GM04503 (cell line): ENCODE measurements at regions not wholly inside any gene's neighbourhood (a gene's known extent, or its start where the extent isn't known, plus 50 kb on each side); places are given as distances from the start of the nearest gene placed in this dataset.
"Not testable (repeated sequence)": the region's sequence is repeated elsewhere in the genome, so short reads cannot be mapped to it uniquely, and the experiment has no call there.

Source experiments
- DNase-seq: peaks from one replicate; pipeline ENCODE4 v3.0.0-alpha.2; 2012; ENCODE audit warnings: low read depth

- DNase-seq: not testable (repeated sequence)
Observed at GRCh38 chr4:12333083-12333482, 904.4 kb upstream of the HS3ST1 start.

GRCh38 chr4:12324965-12325364 is 896.3 kb upstream of the HS3ST1 start:
- no peak for DNase-seq

GRCh38 chr4:12319765-12320164 is 891.1 kb upstream of the HS3ST1 start:
- no peak for DNase-seq

GRCh38 chr4:12304905-12305304 is 876.2 kb upstream of the HS3ST1 start:
- DNase-seq: no peak

- no peak for DNase-seq
Observed at GRCh38 chr4:12296366-12296765, 867.7 kb upstream of the HS3ST1 start.

GRCh38 chr4:12293906-12294525 is 865.3 kb upstream of the HS3ST1 start:
- no peak for DNase-seq

GRCh38 chr4:12286351-12286750 is 857.7 kb upstream of the HS3ST1 start:
- DNase-seq: no peak

- DNase-seq: no peak
Observed at GRCh38 chr4:12270546-12270945, 841.9 kb upstream of the HS3ST1 start.

- no peak for DNase-seq
Observed at GRCh38 chr4:12265554-12265953, 836.9 kb upstream of the HS3ST1 start.

- no peak for DNase-seq
Observed at GRCh38 chr4:12260453-12260852, 831.8 kb upstream of the HS3ST1 start.

- DNase-seq: no peak
Observed at GRCh38 chr4:12244973-12245372, 816.3 kb upstream of the HS3ST1 start.

GRCh38 chr4:12242354-12242753 is 813.7 kb upstream of the HS3ST1 start:
- DNase-seq: no peak

- DNase-seq: no peak
Observed at GRCh38 chr4:12239897-12240636, 811.4 kb upstream of the HS3ST1 start.

- no peak for DNase-seq
Observed at GRCh38 chr4:12231098-12231497, 802.4 kb upstream of the HS3ST1 start.

- no peak for DNase-seq
Observed at GRCh38 chr4:12221031-12221430, 792.3 kb upstream of the HS3ST1 start.

GRCh38 chr4:12211636-12212035 is 782.9 kb upstream of the HS3ST1 start:
- DNase-seq: no peak

- no peak for DNase-seq
Observed at GRCh38 chr4:12207396-12207795, 778.7 kb upstream of the HS3ST1 start.

GRCh38 chr4:12206091-12206490 is 777.4 kb upstream of the HS3ST1 start:
- no peak for DNase-seq

GRCh38 chr4:12203945-12204344 is 775.3 kb upstream of the HS3ST1 start:
- no peak for DNase-seq

GRCh38 chr4:12200226-12200625 is 771.5 kb upstream of the HS3ST1 start:
- DNase-seq: no peak

GRCh38 chr4:12186526-12186925 is 757.8 kb upstream of the HS3ST1 start:
- no peak for DNase-seq

- DNase-seq: no peak
Observed at GRCh38 chr4:12178614-12179610, 750.2 kb upstream of the HS3ST1 start.

- DNase-seq: no peak
Observed at GRCh38 chr4:12177416-12177815, 748.7 kb upstream of the HS3ST1 start.
